IMR-90 (cell line): ENCODE measurements at regions not wholly inside any gene's neighbourhood (a gene's known extent, or its start where the extent isn't known, plus 50 kb on each side); places are given as distances from the start of the nearest gene placed in this dataset.
A peak's percentile ranks its signal among the peaks of the same experiment; 100 is the strongest.

ENCODE experiments used
- ATAC-seq: fragments of 200-7000 bp; cut with Tn5 transposase; 2 replicates; pipeline ENCODE4 v1.9.1; 2020; ENCODE audit warnings: low read depth, mild to moderate bottlenecking, moderate library complexity
- BruUV-seq: library from RNA; stranded (reverse); fragments of 400-500 nt; replicated peaks from 2 replicates; lab custom pipeline; 2021; lab: Mats Ljungman, UMichigan
- CTCF ChIA-PET: fragments of 300-600 bp; formaldehyde crosslinking; extraction: SDS; loops from one replicate; lab custom pipeline; 2021; ENCODE audit warnings: antibody characterized with exemption; lab: Yijun Ruan, JAX
- POLR2A ChIA-PET: fragments of 300-600 bp; sonication (Branson Sonifier 250); formaldehyde crosslinking; loops from one replicate; lab custom pipeline; 2022; ENCODE audit warnings: antibody characterized with exemption; ENCODE audit not compliant: unreplicated experiment; lab: Charles Lee
- DNase-seq: peaks from one replicate; pipeline ENCODE4 v3.0.0; 2013
- H2AFZ ChIP-seq: replicated peaks from 2 replicates; pipeline ENCODE3; 2013; ENCODE audit warnings: low read length, mild to moderate bottlenecking; ENCODE audit not compliant: poor library complexity
- H2AK5ac ChIP-seq: 2 replicates; pipeline ENCODE4 v1.6.1; 2013; ENCODE audit warnings: low read depth, low read length, inconsistent platforms
- H2AK9ac ChIP-seq: replicated peaks from 2 replicates; pipeline ENCODE3; 2013; ENCODE audit warnings: mild to moderate bottlenecking, low read depth, low read length, moderate library complexity; ENCODE audit not compliant: poor library complexity
- H2BK120ac ChIP-seq: 2 replicates; pipeline ENCODE4 v1.6.1; 2013; ENCODE audit warnings: low read depth, low read length, inconsistent platforms
- H2BK15ac ChIP-seq: 3 replicates; pipeline ENCODE4 v1.6.1; 2013; ENCODE audit warnings: low read depth, low read length, inconsistent platforms
- H2BK20ac ChIP-seq: 2 replicates; pipeline ENCODE4 v1.6.1; 2013; ENCODE audit warnings: low read depth, mild to moderate bottlenecking, inconsistent platforms, low read length, moderate library complexity
- H2BK5ac ChIP-seq: 2 replicates; pipeline ENCODE4 v1.6.1; 2013; ENCODE audit warnings: mild to moderate bottlenecking, low read depth, low read length, inconsistent platforms; ENCODE audit not compliant: poor library complexity, severe bottlenecking
- H3K14ac ChIP-seq: replicated peaks from 2 replicates; pipeline ENCODE4 v1.6.1; 2013; ENCODE audit warnings: low read depth, low read length, inconsistent platforms
- H3K18ac ChIP-seq: 2 replicates; pipeline ENCODE4 v1.6.1; 2013; ENCODE audit warnings: low read depth, low read length, control low read depth
- H3K23ac ChIP-seq: 2 replicates; pipeline ENCODE4 v1.6.1; 2013; ENCODE audit warnings: low read depth, low read length, inconsistent platforms
- H3K27ac ChIP-seq: 2 replicates; pipeline ENCODE4 v1.5.1; 2013; ENCODE audit warnings: mild to moderate bottlenecking, control low read depth, low read length; ENCODE audit not compliant: insufficient read depth
- H3K27me3 ChIP-seq: 2 replicates; pipeline ENCODE4 v1.6.1; 2013; ENCODE audit warnings: low read length; ENCODE audit not compliant: control insufficient read depth, insufficient read depth
- H3K36me3 ChIP-seq: 2 replicates; pipeline ENCODE4 v1.6.1; 2013; ENCODE audit warnings: low read length, mixed read lengths; ENCODE audit not compliant: control insufficient read depth, insufficient read depth
- H3K4ac ChIP-seq: 2 replicates; pipeline ENCODE4 v1.6.1; 2013; ENCODE audit warnings: low read depth, low read length, inconsistent platforms
- H3K4me1 ChIP-seq: 2 replicates; pipeline ENCODE4 v1.6.1; 2013; ENCODE audit warnings: low read length, mixed read lengths; ENCODE audit not compliant: control insufficient read depth, insufficient read depth
- H3K4me2 ChIP-seq: 2 replicates; pipeline ENCODE4 v1.6.1; 2013; ENCODE audit warnings: low read depth, mild to moderate bottlenecking, control low read depth, low read length, moderate library complexity
- H3K4me3 ChIP-seq: 2 replicates; pipeline ENCODE4 v1.5.1; 2013; ENCODE audit warnings: low read depth, mild to moderate bottlenecking, control low read depth, low read length, moderate library complexity; ENCODE audit not compliant: insufficient read depth
- H3K56ac ChIP-seq: 2 replicates; pipeline ENCODE4 v1.6.1; 2013; ENCODE audit warnings: low read length, inconsistent platforms; ENCODE audit not compliant: insufficient read depth; ENCODE audit errors: extremely low read depth
- H3K79me1 ChIP-seq, 2 experiments: 2 replicates each; pipeline ENCODE4 v1.6.1; 2013; ENCODE audit warnings: low read length in 2 of 2, inconsistent platforms in 1 of 2, low read depth in 1 of 2
- H3K9ac ChIP-seq: 2 replicates; pipeline ENCODE4 v1.6.1; 2013; ENCODE audit warnings: low read depth, low read length, control low read depth
- H3K9me1 ChIP-seq: 2 replicates; pipeline ENCODE4 v1.6.1; 2013; ENCODE audit warnings: low read length, inconsistent platforms; ENCODE audit not compliant: insufficient read depth
- H3K9me3 ChIP-seq: 2 replicates; pipeline ENCODE4 v1.6.1; 2013; ENCODE audit warnings: low read length; ENCODE audit not compliant: control insufficient read depth, insufficient read depth
- H4K20me1 ChIP-seq: 2 replicates; pipeline ENCODE4 v1.6.1; 2013; ENCODE audit warnings: low read length, inconsistent platforms; ENCODE audit not compliant: insufficient read depth
- H4K5ac ChIP-seq: 2 replicates; pipeline ENCODE4 v1.6.1; 2013; ENCODE audit warnings: mild to moderate bottlenecking, low read depth, low read length, control low read depth
- H4K8ac ChIP-seq, 2 experiments: 2 replicates each; pipeline ENCODE4 v1.6.1; 2013; ENCODE audit warnings: low read depth in 2 of 2, low read length in 2 of 2, control low read depth in 1 of 2, inconsistent platforms in 1 of 2
- H4K91ac ChIP-seq: 2 replicates; pipeline ENCODE4 v1.6.1; 2013; ENCODE audit warnings: low read depth, low read length, inconsistent platforms; ENCODE audit not compliant: insufficient read depth
- BHLHE40 ChIP-seq: fragments of 150-350 bp; IDR thresholded peaks from 2 replicates; pipeline ENCODE4 v1.6.1; 2016; ENCODE audit warnings: mild to moderate bottlenecking, low read depth, low read length
- CEBPB ChIP-seq: IDR thresholded peaks from 2 replicates; pipeline ENCODE4 v1.6.1; 2012; ENCODE audit warnings: low read depth, low read length, improper control_type of control experiment
- CHD1 ChIP-seq: IDR thresholded peaks from 2 replicates; pipeline ENCODE4 v1.6.1; 2012; ENCODE audit warnings: low read depth, low read length, improper control_type of control experiment
- CTCF ChIP-seq: conservative IDR thresholded peaks from 2 replicates; pipeline ENCODE4 v1.5.1; 2012; ENCODE audit warnings: mild to moderate bottlenecking, low read depth, low read length, improper control_type of control experiment
- ELK1 ChIP-seq: fragments of 150-350 bp; IDR thresholded peaks from 2 replicates; pipeline ENCODE4 v1.6.1; 2016; ENCODE audit warnings: low read depth, mild to moderate bottlenecking, low read length, moderate library complexity, borderline replicate concordance
- FOS ChIP-seq: fragments of 150-350 bp; IDR thresholded peaks from 2 replicates; pipeline ENCODE4 v1.6.1; 2016; ENCODE audit warnings: low read depth, low read length
- MAFK ChIP-seq: IDR thresholded peaks from 2 replicates; pipeline ENCODE4 v1.6.1; 2012; ENCODE audit warnings: low read depth, low read length, improper control_type of control experiment
- MAZ ChIP-seq: IDR thresholded peaks from 2 replicates; pipeline ENCODE4 v1.6.1; 2012; ENCODE audit warnings: low read depth, mild to moderate bottlenecking, low read length, improper control_type of control experiment, moderate library complexity, borderline replicate concordance
- MXI1 ChIP-seq: IDR thresholded peaks from 2 replicates; pipeline ENCODE4 v1.6.1; 2012; ENCODE audit warnings: low read depth, mild to moderate bottlenecking, low read length, moderate library complexity, borderline replicate concordance
- NFE2L2 ChIP-seq: fragments of 150-350 bp; IDR thresholded peaks from 2 replicates; pipeline ENCODE4 v1.6.1; 2016; ENCODE audit warnings: low read depth, mild to moderate bottlenecking, low read length
- POLR2A ChIP-seq: IDR thresholded peaks from 2 replicates; pipeline ENCODE4 v1.6.1; 2012; ENCODE audit warnings: mild to moderate bottlenecking, low read depth, low read length
- RAD21 ChIP-seq: IDR thresholded peaks from 2 replicates; pipeline ENCODE4 v1.6.1; 2012; ENCODE audit warnings: low read length, improper control_type of control experiment
- RCOR1 ChIP-seq: IDR thresholded peaks from 2 replicates; pipeline ENCODE4 v1.6.1; 2012; ENCODE audit warnings: mild to moderate bottlenecking, low read length, improper control_type of control experiment; ENCODE audit not compliant: insufficient replicate concordance
- RFX5 ChIP-seq: IDR thresholded peaks from 2 replicates; pipeline ENCODE4 v1.8.0; 2012; ENCODE audit warnings: low read depth, mild to moderate bottlenecking, low read length, moderate library complexity
- SMC3 ChIP-seq: fragments of 150-350 bp; IDR thresholded peaks from 2 replicates; pipeline ENCODE4 v1.6.1; 2016; ENCODE audit warnings: low read depth, mild to moderate bottlenecking, antibody characterized with exemption, low read length, moderate library complexity
- USF2 ChIP-seq: fragments of 150-350 bp; IDR thresholded peaks from 2 replicates; pipeline ENCODE4 v1.6.1; 2017; ENCODE audit warnings: mild to moderate bottlenecking, antibody characterized with exemption, low read length, low read depth
- WGBS, 2 experiments: methylation state at CpG; one replicate each; pipeline versions ENCODE4 v1.1.5 to v1.1.7; 2013; ENCODE audit warnings: missing lambda C conversion rate in 2 of 2; ENCODE audit not compliant: insufficient read length in 1 of 2; ENCODE audit errors: extremely low coverage in 2 of 2; 5-methylcytosine and 5-hydroxymethylcytosine counted together
- dilution Hi-C: fragments of 300-500 bp; cut with HindIII; formaldehyde crosslinking; loops from one replicate; pipeline ENCODE4 v1.14.3; 2018; ENCODE audit warnings: low sequenced_read_pairs; ENCODE audit not compliant: unreplicated experiment
- in situ Hi-C: fragments of 300-500 bp; cut with MboI; formaldehyde crosslinking; loops from 3 replicates; pipeline ENCODE4 v1.14.3; 2019; ENCODE audit warnings: low sequenced_read_pairs, inconsistent platforms, mixed read lengths
- intact Hi-C: fragments of 100-400 bp; cut with micrococcal nuclease; formaldehyde crosslinking; loops from 2 replicates; pipeline ENCODE4 v1.10.0; 2022

- CTCF ChIA-PET: no interaction called here
- dilution Hi-C loops (no loop called here), in situ Hi-C loops (loop anchor here (5.0 kb wide), 1 partner anchor 88 kb away; no protein-coding TSS in a partner anchor)
Measured at GRCh38 chr19:31214997-31215396, 134.2 kb downstream of the TSHZ3 start.

More at GRCh38 chr19:31214997-31215396, 134.2 kb downstream of the TSHZ3 start:
- Histone ChIP-seq H3K9me3 (no peaks in the 10 kb centered on the region), H2AFZ (no peak overlapping the region), H3K36me3 (no peaks in the 10 kb centered on the region), H3K4me2 (no peak overlapping the region), H4K91ac (no peak overlapping the region), H2AK9ac (no peak overlapping the region), H2BK120ac (peak overlapping the region; percentile 4; the same call in 1 of the 2 replicates), H3K14ac (no peak overlapping the region), H3K9ac (no peak overlapping the region), H2BK15ac (no peak overlapping the region), H3K4ac (no peak overlapping the region), H3K79me1 (peaks cover 0 to 3% of the 10 kb centered on the region in 2 experiments; a peak in 1 of 4 replicates), H3K23ac (no peak overlapping the region), H2AK5ac (no peak overlapping the region), H3K56ac (no peak overlapping the region), H4K5ac (no peak overlapping the region), H3K27me3 (no peaks in the 10 kb centered on the region), H4K20me1 (no peaks in the 10 kb centered on the region), H3K27ac (no peak overlapping the region), H4K8ac (peak overlapping the region in 1 of 2 experiments; percentile 51; a peak in 1 of 4 replicates), H3K9me1 (peaks cover 8% of the 10 kb centered on the region; the same call in 1 of the 2 replicates), H3K4me1 (peaks cover 14% of the 10 kb centered on the region), H2BK5ac (peak overlapping the region; percentile 98), H3K4me3 (no peak overlapping the region), H3K18ac (no peak overlapping the region), H2BK20ac (no peak overlapping the region)
- POLR2A ChIA-PET: interaction anchor here (0.6 kb wide), 1 partner anchor 56 kb away, joined by 3 read pairs; no protein-coding TSS in a partner anchor
- ATAC-seq (no peak), DNase-seq (no peak)
- TF ChIP-seq MXI1 (no peak), BHLHE40 (no peak), RAD21 (no peak), FOS (no peak), CHD1 (no peak), MAZ (no peak), USF2 (no peak), ELK1 (no peak), CEBPB (no peak), RCOR1 (no peak), POLR2A (no peak), MAFK (no peak), NFE2L2 (no peak), SMC3 (no peak), RFX5 (no peak), CTCF (no peak)
- no CpG with 5 or more reads among the region's 2 CpGs for WGBS, 2 experiments
- no TSS peak for BruUV-seq
- intact Hi-C loops: loop anchor here (1.0 to 2.0 kb wide), 2 partner anchors 9 to 74 kb away; no protein-coding TSS in a partner anchor
